CMK (cell line): ENCODE measurements at regions not wholly inside any gene's neighbourhood (a gene's known extent, or its start where the extent isn't known, plus 50 kb on each side); places are given as distances from the start of the nearest gene placed in this dataset.

Experiments used
- DNase-seq: peaks from one replicate; pipeline ENCODE4 v3.0.0-alpha.2; 2010; ENCODE audit warnings: low read depth

DNA sequence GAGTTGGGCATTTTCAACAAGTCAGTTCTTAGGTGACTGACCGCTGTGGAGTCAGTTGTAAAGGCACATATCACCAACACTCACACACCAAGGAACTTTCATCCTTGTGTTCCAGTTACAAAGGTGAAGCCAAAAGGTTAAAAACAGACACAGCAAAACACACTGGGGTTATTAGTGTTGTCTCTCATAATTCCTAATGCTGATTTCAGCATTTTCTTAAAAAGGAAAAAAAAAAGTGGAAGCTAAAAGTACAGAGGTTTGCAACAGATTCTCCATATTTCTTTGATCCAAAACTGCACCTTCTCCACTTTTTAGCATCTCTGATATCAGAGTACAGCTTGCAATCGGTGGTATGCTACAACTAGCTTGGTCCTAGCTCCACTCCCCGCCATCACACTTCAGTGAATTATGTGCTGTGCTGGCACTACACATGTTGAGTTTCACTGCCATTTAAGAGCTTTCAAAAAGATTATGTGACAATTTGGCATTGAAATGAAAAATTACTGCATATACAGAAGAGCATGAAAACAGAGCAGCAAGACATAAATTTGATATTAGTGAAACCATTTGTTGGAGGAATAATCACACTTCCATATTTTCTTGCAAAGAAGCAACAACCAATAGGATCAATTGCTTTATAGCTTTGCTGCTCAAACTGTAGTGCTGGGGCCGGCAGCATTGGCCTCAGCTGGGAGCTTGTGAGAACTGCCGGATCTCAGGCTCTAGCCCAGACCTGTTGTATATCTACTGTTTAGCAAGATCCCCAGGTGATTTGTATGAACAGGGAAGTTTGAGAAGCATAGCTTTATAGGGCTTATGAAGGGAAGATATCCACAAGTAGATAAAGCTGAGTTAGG is 62.3 kb upstream of the DAPL1 start:
- DNase-seq: no peak

DNA sequence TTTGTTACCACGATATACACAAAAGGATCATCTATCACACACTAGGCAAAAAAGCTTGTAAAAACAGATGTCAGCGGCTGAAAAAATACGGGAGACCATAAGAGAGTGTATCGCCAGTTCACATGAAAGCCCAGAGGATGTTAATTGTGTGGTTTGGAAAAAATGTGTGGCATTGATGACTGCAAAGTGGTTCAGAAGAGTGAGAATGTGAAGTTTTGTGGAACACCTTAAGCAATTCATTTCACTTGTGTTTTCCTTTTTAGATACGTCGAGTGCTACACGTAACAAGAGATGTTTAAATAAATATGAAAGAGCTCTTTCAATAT is 61.7 kb upstream of the DAPL1 start:
- no peak for DNase-seq

DNA sequence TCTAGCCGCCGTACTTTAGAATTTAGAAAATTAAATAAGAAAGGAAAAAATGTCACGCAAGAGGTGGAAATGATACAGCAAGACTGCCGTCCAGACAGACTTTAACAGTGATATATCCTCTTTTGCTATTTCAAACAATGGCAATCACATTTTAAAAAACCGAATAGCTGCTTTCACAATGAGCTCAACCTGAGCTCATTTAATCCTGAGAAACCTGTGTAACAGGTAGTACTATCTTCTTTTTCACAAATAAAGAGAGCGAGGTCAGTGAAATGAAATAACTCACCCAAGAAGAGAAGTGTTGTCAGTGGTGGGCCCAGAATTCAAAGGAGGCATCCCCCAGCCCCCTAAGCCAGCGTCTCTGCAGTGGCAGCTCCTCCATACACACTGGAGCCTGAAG is 60.7 kb upstream of the DAPL1 start:
- no peak for DNase-seq

DNA sequence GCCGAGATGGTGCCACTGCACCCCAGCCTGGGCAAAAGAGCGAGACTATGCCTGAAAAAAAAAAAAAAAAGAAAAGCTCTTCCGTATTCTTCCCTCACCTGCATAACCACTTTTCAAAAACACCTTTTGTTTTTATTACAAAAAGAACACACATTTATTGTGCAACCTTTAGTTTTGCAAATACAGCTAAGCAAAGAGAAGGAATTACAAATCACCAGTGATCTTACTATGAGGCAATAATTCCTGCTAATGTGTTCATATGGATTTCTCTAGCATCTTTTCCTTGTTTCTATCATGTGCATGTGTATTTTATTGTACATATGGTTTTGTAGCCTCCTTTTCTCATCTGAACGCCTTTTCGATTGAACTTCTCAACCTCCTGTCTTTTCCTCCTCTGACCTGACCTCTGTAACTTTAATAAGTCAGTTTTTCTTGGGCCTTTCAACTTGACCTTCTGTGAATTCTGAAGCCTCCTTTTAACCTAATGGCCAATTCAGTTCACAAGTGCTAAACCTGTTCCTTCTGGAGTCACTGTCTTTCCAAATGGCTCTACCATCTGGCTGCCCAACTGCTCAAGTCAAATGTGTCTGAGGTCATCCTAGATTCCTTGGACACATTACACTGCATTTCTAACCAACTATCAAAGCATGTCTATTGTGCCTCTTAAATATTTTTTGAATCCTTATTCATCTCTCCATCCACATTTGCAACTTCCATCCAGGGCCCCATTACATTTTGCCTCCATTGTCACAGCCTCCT is 59.1 kb upstream of the DAPL1 start:
- DNase-seq: no peak

DNA sequence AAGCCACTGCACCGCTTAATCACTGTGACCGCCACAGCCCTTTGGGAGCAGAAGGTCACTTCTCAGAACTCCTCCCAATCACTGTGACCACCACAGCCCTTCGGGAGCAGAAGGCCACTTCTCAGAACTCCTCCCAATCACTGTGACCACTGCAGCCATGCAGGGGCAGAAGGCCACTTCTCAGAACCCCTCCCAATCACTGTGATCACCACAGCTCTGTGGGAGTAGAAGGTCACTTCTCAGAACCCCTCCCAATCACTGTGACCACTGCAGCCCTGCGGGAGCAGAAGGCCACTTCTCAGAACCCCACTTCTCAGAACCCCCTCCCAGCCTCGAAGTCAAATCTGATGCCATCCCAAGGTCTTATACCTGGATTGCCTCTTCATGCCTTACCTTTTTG is 56.8 kb upstream of the DAPL1 start:
- DNase-seq: peak; percentile 17

DNA sequence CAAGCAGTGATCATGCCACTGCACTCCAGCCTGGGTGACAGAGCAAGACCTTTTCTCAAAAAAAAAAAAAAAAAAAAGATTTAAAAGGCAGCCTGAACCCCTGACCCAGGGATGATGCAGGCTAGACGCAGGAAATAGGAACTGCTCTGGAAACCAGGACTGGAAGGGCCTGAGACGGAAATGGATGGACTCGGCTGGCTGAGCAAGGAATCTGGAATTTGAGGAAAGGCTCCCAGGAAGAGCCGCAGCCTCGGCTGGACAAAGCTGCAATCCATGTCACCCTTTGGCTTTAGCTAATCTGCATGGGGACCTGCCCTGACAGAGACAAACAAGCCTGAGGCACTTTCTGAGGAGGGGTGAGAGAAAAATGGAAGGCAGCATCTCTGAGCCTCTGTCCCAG is 55.0 kb upstream of the DAPL1 start:
- DNase-seq: no peak

DNA sequence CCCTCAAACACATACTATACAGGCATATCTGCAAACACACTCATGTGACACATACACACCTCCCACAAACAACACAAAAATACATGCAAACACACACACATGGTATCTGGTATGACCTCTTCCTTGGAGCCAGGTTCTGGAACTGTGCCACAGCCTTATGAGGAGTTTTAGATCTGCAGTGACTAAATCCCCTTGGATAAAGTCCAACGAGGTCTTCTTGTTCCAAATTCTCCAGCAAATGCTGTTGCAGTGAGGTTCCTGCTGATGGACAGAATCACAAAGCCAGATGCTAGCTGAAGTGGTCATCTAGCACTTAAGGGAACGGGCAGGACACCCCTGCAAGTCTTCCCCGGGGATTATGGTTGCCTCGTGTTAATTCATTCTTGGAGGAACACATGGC is 54.5 kb upstream of the DAPL1 start:
- no peak for DNase-seq

DNA sequence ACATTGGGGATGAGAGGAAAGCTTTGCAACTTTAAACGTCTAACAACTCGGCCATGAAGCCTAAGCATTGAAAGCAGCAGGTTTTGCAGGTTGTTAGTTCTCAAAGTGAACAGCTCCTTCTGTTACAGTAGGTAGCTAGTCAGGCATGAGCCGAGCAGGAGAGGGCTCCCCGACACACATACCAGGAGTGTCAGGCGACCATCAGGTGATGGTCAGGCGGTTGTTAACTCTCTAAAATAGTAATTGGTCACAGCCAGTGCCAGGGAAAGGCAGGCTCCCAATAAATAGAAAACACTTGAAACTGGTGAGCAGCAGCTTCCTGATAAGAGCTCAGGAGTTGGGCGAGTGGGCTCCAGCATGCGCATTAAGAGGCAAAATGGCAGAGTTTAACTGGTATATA is 53.5 kb upstream of the DAPL1 start:
- DNase-seq: no peak

DNA sequence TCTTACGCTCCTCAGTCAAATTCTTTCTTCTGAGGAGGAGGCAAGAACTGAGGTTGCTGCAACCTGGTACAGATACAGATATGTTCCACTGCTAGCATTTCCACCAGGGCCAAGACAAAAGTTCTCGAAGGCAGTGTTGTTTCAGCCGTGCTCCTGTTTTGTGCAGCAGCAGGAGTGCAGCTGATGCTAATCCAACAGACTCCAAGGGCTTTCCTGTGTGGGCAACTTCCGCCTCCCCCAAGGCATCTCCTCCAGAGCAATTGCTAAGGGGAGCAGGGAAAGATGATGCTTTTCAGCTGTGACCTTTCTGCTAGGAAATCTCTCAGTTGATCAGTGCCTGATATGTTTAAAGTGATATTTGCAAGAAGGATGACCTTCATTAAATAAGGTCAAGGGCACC is 52.6 kb upstream of the DAPL1 start:
- no peak for DNase-seq

DNA sequence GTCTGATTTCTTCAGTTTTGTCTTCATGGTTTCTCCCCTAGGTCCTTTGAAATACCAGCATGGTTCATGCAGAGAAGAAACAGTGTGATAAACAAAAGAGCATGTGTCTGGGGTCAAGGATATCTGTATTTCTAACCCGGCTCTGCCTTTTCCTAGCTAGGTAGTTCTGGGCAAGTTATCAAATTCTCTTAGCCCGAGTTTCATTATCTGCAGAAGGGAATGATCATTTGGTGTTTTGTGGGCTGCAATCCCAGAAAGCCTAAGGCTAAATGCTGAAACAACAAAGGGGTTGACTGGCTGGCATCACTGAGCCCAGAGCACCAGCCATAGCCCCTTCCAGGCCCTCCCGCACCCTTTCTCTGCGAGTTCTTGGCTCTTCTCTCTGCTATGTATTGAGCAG is 51.7 kb upstream of the DAPL1 start:
- no peak for DNase-seq

DNA sequence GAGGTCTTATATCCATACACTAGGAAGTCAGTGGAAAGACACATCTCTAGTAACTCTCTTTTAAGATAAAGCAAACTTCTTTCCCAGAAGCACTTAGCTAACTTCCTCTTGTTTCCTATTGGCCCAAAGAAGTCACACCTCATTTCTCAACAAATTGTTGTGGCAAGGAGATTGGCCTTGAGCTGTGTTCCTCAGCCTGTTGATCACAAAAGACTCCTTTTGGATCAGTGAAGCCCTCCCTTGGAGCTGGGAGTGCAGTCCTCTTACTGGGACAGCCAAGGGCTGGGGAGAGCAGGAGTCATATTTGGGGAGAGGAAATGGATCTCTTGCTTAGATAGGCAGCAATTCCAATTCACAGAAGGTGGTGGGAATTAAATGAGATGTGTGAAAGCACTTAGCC is 51.2 kb upstream of the DAPL1 start:
- DNase-seq: no peak

DNA sequence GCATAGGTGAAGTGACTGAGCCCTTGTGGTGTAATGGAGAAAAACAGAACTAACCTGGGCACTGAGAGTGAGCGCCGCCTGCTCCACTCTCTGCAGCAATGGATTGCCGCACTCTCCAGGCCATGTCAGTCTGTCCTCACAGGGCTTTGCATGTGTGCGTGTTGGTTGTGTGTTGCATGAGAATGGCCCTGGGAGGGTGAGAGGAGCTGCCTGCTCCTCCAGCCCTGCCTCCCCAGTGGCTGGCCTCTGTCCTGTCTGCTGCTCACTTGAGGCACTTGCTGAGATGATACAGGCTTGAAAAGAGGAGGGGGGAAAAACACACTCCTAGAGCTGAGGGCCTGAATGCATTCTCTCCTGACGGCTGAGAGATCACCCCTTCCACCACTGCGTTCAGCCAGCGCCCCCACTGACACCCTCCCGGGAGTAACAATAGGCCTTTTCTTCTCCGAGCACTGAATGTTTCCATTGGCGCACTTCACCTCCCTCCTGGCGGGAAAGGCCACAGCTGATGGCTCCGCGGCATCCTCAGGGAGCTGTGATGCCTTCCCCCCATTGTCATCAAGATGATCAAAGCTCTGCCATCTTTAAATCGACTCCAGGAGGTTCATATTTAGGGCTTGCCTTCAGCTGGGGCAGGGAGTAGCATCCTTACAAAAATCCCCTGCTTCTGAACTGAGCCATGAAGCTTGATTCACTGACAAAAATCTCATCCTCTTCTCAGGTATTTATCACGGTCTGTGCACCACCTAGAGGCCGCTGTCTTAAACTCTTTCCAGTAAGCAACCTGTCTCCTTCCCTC is 49.9 kb upstream of the DAPL1 start:
- DNase-seq: no peak
